ENCODE measurements at regions not wholly inside any gene's neighbourhood (a gene's known extent, or its start where the extent isn't known, plus 50 kb on each side); places are given as distances from the start of the nearest gene placed in this dataset.

GRCh38 chr2:7452110-7452876, 535.1 kb downstream of the RNF144A start:
- H3K4me3 ChIP-seq (ENCODE audit: low read depth, low read length): no peak overlapping the region
- TF ChIP-seq CTCF (IDR thresholded peaks at IDR 0.05; ENCODE audit: low read depth, low read length): no peak

DNA sequence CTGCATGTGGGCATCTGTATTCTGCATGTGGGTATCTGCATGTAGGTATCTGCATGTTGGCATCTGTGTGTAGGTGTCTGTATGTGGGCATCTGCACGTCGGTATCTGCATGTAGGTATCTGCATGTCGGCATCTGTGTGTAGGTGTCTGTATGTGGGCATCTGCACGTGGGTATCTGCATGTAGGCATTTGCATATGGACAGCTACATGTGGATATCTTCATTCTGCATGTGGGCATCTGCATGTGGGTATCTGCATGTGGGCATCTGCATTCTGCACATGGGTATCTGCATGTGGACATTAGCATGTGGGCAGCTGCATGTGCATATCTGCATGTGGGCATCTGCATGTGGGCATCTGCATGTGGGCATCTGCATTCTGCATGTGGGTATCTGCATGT, 537.4 kb downstream of the RNF144A start:
- no peak for TF ChIP-seq CTCF (IDR thresholded peaks at IDR 0.05; ENCODE audit: low read depth, low read length)
- no peak overlapping the region for H3K4me3 ChIP-seq (ENCODE audit: low read depth, low read length)

GRCh38 chr2:7456762-7457161, 539.5 kb downstream of the RNF144A start:
- no peak for TF ChIP-seq CTCF (IDR thresholded peaks at IDR 0.05; ENCODE audit: low read depth, low read length)
- no peak overlapping the region for H3K4me3 ChIP-seq (ENCODE audit: low read depth, low read length)

DNA sequence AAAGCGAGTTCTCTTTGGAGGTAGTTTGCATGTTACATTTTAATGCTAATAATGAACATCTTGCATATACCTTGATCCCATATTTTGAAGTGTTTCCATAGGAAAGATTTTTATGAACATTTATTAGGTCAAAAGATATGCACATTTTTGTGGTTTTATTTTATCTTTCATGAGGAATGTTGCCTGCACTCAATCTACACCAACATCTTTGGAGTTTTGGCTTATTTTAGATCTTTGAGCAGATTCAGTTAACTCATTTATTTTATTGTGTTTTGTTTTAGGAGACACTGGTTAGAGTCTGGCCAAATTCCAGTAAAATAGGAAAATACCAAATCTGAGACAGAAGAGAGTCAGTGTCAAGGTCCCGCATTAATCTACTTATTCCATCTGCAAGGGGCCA, 540.9 kb downstream of the RNF144A start:
- no peak for TF ChIP-seq CTCF (IDR thresholded peaks at IDR 0.05; ENCODE audit: low read depth, low read length)

DNA sequence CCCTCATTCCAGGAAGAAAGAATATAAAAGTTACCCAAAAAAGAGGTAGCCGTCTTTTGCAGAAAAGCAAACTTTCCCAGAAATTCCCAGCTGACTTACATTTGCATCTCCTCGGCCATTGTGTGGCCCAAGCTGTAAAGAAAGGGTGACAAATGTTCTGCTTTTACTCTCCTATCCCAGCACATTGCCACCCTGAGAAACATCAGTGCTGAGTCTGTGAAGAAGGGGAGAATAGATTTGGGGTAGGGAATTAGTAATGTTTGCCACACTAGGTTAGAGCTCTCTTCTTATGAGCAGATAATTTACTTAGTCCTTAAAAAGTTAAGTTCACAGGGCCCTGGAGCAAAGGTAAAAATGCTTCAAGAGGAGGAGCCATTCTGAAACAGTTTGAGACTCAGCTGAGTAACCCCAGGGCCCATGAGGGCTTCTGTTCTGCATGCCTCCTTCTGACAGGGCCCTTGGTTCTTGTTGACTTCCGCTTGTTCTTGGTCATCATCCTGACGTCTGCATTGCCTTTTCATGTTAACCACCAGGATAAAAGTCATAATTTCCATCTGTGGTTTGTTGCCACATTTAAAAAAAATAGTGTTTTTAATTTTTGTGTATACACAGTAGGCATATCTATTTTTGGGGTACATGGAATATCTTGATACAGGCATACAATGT, 550.7 kb downstream of the RNF144A start:
- H3K4me3 ChIP-seq (ENCODE audit: low read depth, low read length): no peak overlapping the region
- no peak for TF ChIP-seq CTCF (IDR thresholded peaks at IDR 0.05; ENCODE audit: low read depth, low read length)

More for the DNA sequence above, 540.9 kb downstream of the RNF144A start:
- H3K4me3 ChIP-seq (ENCODE audit: low read depth, low read length): no peak overlapping the region

DNA sequence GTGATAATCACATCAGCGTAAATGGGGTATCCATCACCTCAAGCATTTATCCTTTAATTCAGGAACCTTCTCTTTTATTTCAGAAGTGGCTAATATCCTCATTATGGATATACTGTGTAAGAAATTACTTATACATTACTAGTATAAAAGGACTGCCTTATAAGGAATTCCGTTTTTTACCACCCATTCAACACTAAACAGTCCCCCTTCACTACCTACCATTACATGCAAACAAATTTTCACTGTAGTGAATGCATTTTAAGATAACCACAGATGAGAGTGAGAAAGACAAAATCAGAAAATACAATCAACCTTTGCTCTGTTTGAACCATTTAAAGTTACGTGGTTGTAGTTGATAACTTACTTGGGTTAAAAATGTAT, 551.2 kb downstream of the RNF144A start:
- H3K4me3 ChIP-seq (ENCODE audit: low read depth, low read length): no peak overlapping the region
- no peak for TF ChIP-seq CTCF (IDR thresholded peaks at IDR 0.05; ENCODE audit: low read depth, low read length)

DNA sequence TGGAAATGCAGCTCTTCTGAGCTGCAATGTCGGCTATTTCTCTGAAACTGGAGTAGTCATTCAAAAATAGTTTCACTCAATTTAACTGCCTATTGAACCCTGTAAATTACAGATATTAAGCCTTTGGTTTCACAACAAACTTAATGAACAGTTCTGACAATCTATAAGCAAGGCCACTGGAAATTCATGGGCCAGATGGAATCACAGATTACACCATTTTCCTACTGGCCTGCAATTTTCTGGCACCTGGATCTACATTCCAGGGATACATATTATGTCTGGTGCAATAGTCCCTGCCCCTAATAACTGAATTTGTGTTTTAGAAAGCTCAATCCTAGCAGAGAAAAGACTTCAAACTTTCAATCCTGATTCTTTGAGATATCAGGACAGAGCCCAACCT, 551.7 kb downstream of the RNF144A start:
- no peak overlapping the region for H3K4me3 ChIP-seq (ENCODE audit: low read depth, low read length)
- no peak for TF ChIP-seq CTCF (IDR thresholded peaks at IDR 0.05; ENCODE audit: low read depth, low read length)
